ENCODE measurements at regions not wholly inside any gene's neighbourhood (a gene's known extent, or its start where the extent isn't known, plus 50 kb on each side); places are given as distances from the start of the nearest gene placed in this dataset.

GRCh38 chr22:47621253-47621652 lies 858.8 kb downstream of the TBC1D22A start:
- Histone ChIP-seq H3K36me3 (ENCODE audit: control insufficient read depth, insufficient read depth, low read length) (no peaks in the 10 kb centered on the region), H4K5ac (ENCODE audit: low read depth, low read length) (no peak overlapping the region), H2AK5ac (ENCODE audit: low read depth, low read length) (no peak overlapping the region), H3K9ac (ENCODE audit: low read depth, low read length) (no peak overlapping the region), H3K4me2 (ENCODE audit: low read depth, low read length) (no peak overlapping the region), H2BK120ac (ENCODE audit: low read depth, low read length) (no peak overlapping the region), H3K18ac (ENCODE audit: low read depth, low read length) (no peak overlapping the region), H3K23ac (ENCODE audit: low read depth, low read length) (no peak overlapping the region), H3K79me1 (ENCODE audit: low read depth in 1 of 2, low read length in 2 of 2) (no peaks in the 10 kb centered on the region), H3K56ac (ENCODE audit: extremely low read depth, insufficient read depth, low read length) (no peak overlapping the region), H2BK20ac (ENCODE audit: low read depth, low read length) (no peak overlapping the region), H4K91ac (ENCODE audit: insufficient read depth, low read depth, low read length) (no peak overlapping the region), H3K9me3 (ENCODE audit: control insufficient read depth, insufficient read depth, low read length) (peaks cover 67% of the 10 kb centered on the region), H3K14ac (replicated peaks; ENCODE audit: low read depth, low read length) (no peak overlapping the region), H3K27me3 (ENCODE audit: control insufficient read depth, insufficient read depth, low read length) (no peaks in the 10 kb centered on the region), H2AK9ac (replicated peaks; ENCODE audit: low read depth, low read length, poor library complexity) (no peak overlapping the region), H4K20me1 (ENCODE audit: insufficient read depth, low read length) (no peaks in the 10 kb centered on the region), H3K4ac (ENCODE audit: low read depth, low read length) (no peak overlapping the region), H3K27ac (ENCODE audit: insufficient read depth, low read length) (no peak overlapping the region), H2AFZ (replicated peaks; ENCODE audit: low read length, poor library complexity) (no peak overlapping the region), H3K9me1 (ENCODE audit: insufficient read depth, low read length) (no peaks in the 10 kb centered on the region), H2BK15ac (ENCODE audit: low read depth, low read length) (no peak overlapping the region), H2BK5ac (ENCODE audit: low read depth, low read length, poor library complexity, severe bottlenecking) (no peak overlapping the region), H3K4me1 (ENCODE audit: control insufficient read depth, insufficient read depth, low read length) (no peaks in the 10 kb centered on the region), H3K4me3 (ENCODE audit: insufficient read depth, low read depth, low read length) (no peak overlapping the region), H4K8ac (ENCODE audit: low read depth in 2 of 2, low read length in 2 of 2) (no peak overlapping the region)
- BruUV-seq (replicated peaks): no TSS peak
- WGBS, 2 experiments (ENCODE audit: extremely low coverage in 2 of 2, insufficient read length in 1 of 2): no CpG with 5 or more reads among the region's 9 CpGs
- POLR2A ChIA-PET (ENCODE audit: unreplicated experiment): no interaction called here
- CTCF ChIA-PET: no interaction called here
- in situ Hi-C loops (cut with MboI; ENCODE audit: low sequenced_read_pairs): no loop called here
- dilution Hi-C loops (cut with HindIII; ENCODE audit: low sequenced_read_pairs, unreplicated experiment): no loop called here
- TF ChIP-seq POLR2A (IDR thresholded peaks at IDR 0.05; ENCODE audit: low read depth, low read length) (no peak), USF2 (IDR thresholded peaks at IDR 0.05; ENCODE audit: low read depth, low read length) (no peak), FOS (IDR thresholded peaks at IDR 0.05; ENCODE audit: low read depth, low read length) (no peak)
- DNase-seq (no peak), ATAC-seq (ENCODE audit: low read depth) (no peak)
- intact Hi-C loops (cut with micrococcal nuclease): no loop called here

Measured in IMR-90 (cell line).